GM12864 (cell line): ENCODE measurements at regions not wholly inside any gene's neighbourhood (a gene's known extent, or its start where the extent isn't known, plus 50 kb on each side); places are given as distances from the start of the nearest gene placed in this dataset.

Source experiments
- DNase-seq: peaks from one replicate; pipeline ENCODE4 v3.0.0-alpha.2; 2011; ENCODE audit warnings: low read depth
- H3K4me3 ChIP-seq: 2 replicates; pipeline ENCODE4 v1.5.1; 2011; ENCODE audit warnings: mild to moderate bottlenecking, low read depth, low read length, control low read depth
- TF ChIP-seq, protein P1 (sequence below): IDR thresholded peaks from 2 replicates; pipeline ENCODE4 v1.5.1; 2011; ENCODE audit warnings: low read depth, mild to moderate bottlenecking, moderate library complexity, low read length, control low read depth, inconsistent platforms; ENCODE audit errors: missing control alignments

DNA sequence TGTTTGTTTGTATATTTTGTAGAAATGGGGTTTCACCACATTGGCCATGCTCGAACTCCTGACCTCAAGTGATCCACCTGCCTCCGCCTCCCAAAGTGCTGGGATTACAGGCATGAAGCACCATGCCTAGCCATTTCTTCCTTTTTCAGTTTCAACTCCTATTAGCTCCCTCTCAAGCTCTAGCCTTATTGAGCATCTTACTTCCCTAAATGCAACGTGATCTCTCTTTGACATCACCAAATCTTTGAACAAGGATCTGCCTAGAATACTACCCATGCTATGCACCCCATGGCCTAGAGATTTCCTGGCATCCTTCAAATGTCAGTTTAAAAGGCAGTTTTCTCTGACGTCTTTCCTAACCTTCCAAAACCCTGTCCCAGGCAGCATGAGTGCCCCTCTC, 91.1 kb upstream of the NR5A2 start:
- TF ChIP-seq, protein P1, sequence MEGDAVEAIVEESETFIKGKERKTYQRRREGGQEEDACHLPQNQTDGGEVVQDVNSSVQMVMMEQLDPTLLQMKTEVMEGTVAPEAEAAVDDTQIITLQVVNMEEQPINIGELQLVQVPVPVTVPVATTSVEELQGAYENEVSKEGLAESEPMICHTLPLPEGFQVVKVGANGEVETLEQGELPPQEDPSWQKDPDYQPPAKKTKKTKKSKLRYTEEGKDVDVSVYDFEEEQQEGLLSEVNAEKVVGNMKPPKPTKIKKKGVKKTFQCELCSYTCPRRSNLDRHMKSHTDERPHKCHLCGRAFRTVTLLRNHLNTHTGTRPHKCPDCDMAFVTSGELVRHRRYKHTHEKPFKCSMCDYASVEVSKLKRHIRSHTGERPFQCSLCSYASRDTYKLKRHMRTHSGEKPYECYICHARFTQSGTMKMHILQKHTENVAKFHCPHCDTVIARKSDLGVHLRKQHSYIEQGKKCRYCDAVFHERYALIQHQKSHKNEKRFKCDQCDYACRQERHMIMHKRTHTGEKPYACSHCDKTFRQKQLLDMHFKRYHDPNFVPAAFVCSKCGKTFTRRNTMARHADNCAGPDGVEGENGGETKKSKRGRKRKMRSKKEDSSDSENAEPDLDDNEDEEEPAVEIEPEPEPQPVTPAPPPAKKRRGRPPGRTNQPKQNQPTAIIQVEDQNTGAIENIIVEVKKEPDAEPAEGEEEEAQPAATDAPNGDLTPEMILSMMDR, result no peak
- no peak for DNase-seq
- H3K4me3 ChIP-seq, result no peak overlapping the region

- DNase-seq, result no peak
- TF ChIP-seq, protein P1, result no peak
- no peak overlapping the region for H3K4me3 ChIP-seq
Measured at GRCh38 chr1:199937161-199937560, 90.3 kb upstream of the NR5A2 start.

DNA sequence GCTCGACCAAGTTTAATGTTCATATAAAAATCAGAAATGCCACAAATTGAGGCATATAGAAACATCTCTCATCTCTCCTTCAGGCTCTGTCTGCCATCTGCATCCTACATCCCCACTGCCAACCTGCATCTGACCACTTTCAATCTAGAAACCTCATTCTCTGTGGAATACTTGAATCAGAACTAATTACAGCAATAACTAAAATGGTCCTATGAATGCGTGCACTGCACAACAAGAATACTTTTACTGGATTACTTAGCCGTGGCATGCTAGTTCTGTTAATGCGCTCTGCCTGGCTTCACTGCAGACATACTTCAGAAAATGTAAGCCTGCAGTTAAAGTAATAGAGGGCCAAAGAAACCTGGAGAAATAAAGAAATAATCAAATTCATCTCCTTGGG, 89.8 kb upstream of the NR5A2 start:
- TF ChIP-seq, protein P1, result no peak
- no peak overlapping the region for H3K4me3 ChIP-seq
- no peak for DNase-seq

DNA sequence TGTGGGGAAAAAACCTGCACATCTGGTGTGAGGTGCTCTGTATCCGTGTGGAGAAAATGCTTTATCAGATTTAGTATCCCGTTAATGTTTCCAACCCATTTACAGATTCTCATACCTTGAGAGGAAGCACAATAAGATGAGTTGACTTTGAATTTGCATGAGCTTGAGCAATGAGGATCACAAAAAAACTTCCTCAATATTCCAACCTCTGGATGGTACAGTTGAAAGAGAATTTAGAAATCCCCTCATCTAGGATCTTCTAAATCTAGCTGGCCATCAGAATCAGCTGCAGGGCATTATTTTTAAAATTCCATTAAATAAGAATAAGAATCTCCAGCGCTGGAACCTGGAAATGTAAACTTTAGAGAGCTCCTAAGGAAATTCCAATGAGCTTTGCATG, 82.5 kb upstream of the NR5A2 start:
- H3K4me3 ChIP-seq, result no peak overlapping the region
- TF ChIP-seq, protein P1, result no peak
- DNase-seq, result no peak

DNA sequence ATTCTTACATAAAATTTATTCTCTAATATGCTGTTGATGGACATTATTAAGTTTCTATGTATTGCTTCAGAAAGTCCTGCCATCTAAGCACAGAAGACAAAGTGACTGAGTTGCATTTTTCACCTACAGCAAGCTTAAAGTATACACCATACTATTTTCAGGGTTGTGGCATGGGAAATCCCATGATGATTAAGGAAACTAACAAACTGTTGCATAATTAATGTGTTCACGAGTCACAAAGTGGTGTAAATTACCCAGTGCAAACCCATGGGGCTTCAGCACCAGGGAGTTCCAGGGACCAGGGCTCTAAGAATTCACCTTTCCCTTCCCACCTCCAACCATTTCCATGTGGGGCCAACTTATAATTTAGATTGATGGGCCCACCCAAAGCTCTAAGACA, 81.9 kb upstream of the NR5A2 start:
- no peak overlapping the region for H3K4me3 ChIP-seq
- no peak for DNase-seq
- TF ChIP-seq, protein P1, result no peak

GRCh38 chr1:199946305-199947155, 81.0 kb upstream of the NR5A2 start:
- H3K4me3 ChIP-seq, result no peak overlapping the region
- TF ChIP-seq, protein P1, result no peak

More at GRCh38 chr1:199946305-199947155, 81.0 kb upstream of the NR5A2 start:
- no peak for DNase-seq
